Neural progenitor cell (in vitro differentiated cells): ENCODE measurements at regions not wholly inside any gene's neighbourhood (a gene's known extent, or its start where the extent isn't known, plus 50 kb on each side); places are given as distances from the start of the nearest gene placed in this dataset.

Experiments used
- DNase-seq: peaks from one replicate; pipeline ENCODE4 v3.0.0-alpha.2; 2016; ENCODE audit warnings: low spot score
- H2AFZ ChIP-seq: fragments of 200-600 bp; sonication (generic); replicated peaks from 2 replicates; pipeline ENCODE4 v1.6.1; 2016; ENCODE audit warnings: antibody characterized with exemption
- H3F3A ChIP-seq: fragments of 200-600 bp; sonication (generic); 2 replicates; pipeline ENCODE4 v1.6.1; 2016; ENCODE audit warnings: antibody characterized with exemption, low read depth
- H3K27ac ChIP-seq: fragments of 200-600 bp; sonication (generic); 2 replicates; pipeline ENCODE4 v1.5.1; 2016; ENCODE audit warnings: mild to moderate bottlenecking
- H3K27me3 ChIP-seq: fragments of 200-600 bp; sonication (generic); 2 replicates; pipeline ENCODE4 v1.6.1; 2016; ENCODE audit warnings: mild to moderate bottlenecking, moderate library complexity
- H3K36me3 ChIP-seq: fragments of 200-600 bp; sonication (generic); 2 replicates; pipeline ENCODE4 v1.5.1; 2016
- H3K4me1 ChIP-seq: fragments of 200-600 bp; sonication (generic); 2 replicates; pipeline ENCODE4 v1.6.1; 2016; ENCODE audit warnings: mixed run types
- H3K4me2 ChIP-seq: fragments of 200-600 bp; sonication (generic); 2 replicates; pipeline ENCODE4 v1.6.1; 2016
- H3K4me3 ChIP-seq: fragments of 200-600 bp; sonication (generic); 2 replicates; pipeline ENCODE4 v1.5.1; 2016
- H3K79me2 ChIP-seq: fragments of 200-600 bp; sonication (generic); 2 replicates; pipeline ENCODE4 v1.6.1; 2016; ENCODE audit warnings: low read depth
- H3K9ac ChIP-seq: fragments of 200-600 bp; sonication (generic); 2 replicates; pipeline ENCODE4 v1.6.1; 2016
- H3K9me3 ChIP-seq: fragments of 200-600 bp; sonication (generic); 2 replicates; pipeline ENCODE4 v1.5.1; 2016; ENCODE audit warnings: low read depth
- H4K20me1 ChIP-seq: fragments of 200-600 bp; sonication (generic); 2 replicates; pipeline ENCODE4 v1.6.1; 2016; ENCODE audit warnings: low read depth
- H3K27ac Mint-ChIP-seq: 3 replicates; pipeline ENCODE4 v1.8.0; 2021; ENCODE audit warnings: mixed read lengths
- H3K27me3 Mint-ChIP-seq: 2 replicates; pipeline ENCODE4 v1.8.0; 2022; ENCODE audit warnings: low read depth, mild to moderate bottlenecking, inconsistent platforms, moderate library complexity, mixed read lengths; ENCODE audit not compliant: insufficient read depth
- H3K36me3 Mint-ChIP-seq: 3 replicates; pipeline ENCODE4 v1.8.0; 2021; ENCODE audit warnings: mixed read lengths
- H3K4me1 Mint-ChIP-seq: 3 replicates; pipeline ENCODE4 v1.8.0; 2021; ENCODE audit warnings: mixed read lengths
- H3K4me3 Mint-ChIP-seq: 3 replicates; pipeline ENCODE4 v1.8.0; 2021; ENCODE audit warnings: mild to moderate bottlenecking, moderate library complexity, mixed read lengths
- H3K9me3 Mint-ChIP-seq: 3 replicates; pipeline ENCODE4 v1.8.0; 2020; ENCODE audit warnings: mixed read lengths
- EZH2 ChIP-seq: fragments of 200-600 bp; sonication (generic); IDR thresholded peaks from 2 replicates; pipeline ENCODE4 v1.6.1; 2017; ENCODE audit warnings: antibody characterized with exemption, mild to moderate bottlenecking, moderate library complexity
- EZH2phosphoT487 ChIP-seq: fragments of 200-600 bp; sonication (generic); IDR thresholded peaks from 2 replicates; pipeline ENCODE4 v1.6.1; 2017; ENCODE audit warnings: antibody characterized with exemption
- TF ChIP-seq, protein P1 (sequence below): fragments of 200-600 bp; sonication (generic); IDR thresholded peaks from 2 replicates; pipeline ENCODE4 v1.5.1; 2017; ENCODE audit warnings: antibody characterized with exemption, mild to moderate bottlenecking

DNA sequence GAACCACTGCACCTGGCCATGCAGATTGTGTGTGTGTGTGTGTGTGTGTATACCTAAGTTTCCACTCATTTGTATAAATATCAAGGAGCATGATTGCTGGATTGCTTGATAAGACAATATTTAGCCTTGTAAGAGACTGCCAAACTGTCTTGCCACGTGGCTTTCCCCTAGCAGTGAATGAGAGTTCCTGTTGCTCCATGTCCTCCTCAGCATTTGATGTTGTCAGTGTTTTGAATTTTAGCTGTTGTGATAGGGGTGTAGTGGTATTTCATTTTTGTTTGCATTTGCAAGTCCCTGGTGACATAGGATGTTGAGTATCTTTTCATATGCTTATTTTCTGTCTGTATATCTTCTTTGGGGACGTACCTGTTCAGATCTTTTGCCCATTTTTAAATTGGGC, 99.0 kb upstream of the ZNF536 start:
- peaks cover 26% of the 10 kb centered on the region for H3K4me1 Mint-ChIP-seq
- H3K9me3 Mint-ChIP-seq = peaks cover 15% of the 10 kb centered on the region
- peaks cover 7% of the 10 kb centered on the region for H3K36me3 Mint-ChIP-seq
- H3K79me2 ChIP-seq = no peaks in the 10 kb centered on the region
- no peaks in the 10 kb centered on the region for H3K36me3 ChIP-seq
- no peak overlapping the region for H3K27ac Mint-ChIP-seq
- no peaks in the 10 kb centered on the region for H3K27me3 Mint-ChIP-seq
- no peak overlapping the region for H3K4me3 Mint-ChIP-seq
- peaks cover 19% of the 10 kb centered on the region for H3K4me1 ChIP-seq
- H4K20me1 ChIP-seq = no peaks in the 10 kb centered on the region
- no peak overlapping the region for H3K9ac ChIP-seq
- H3K27me3 ChIP-seq = no peaks in the 10 kb centered on the region
- H3K4me3 ChIP-seq = no peak overlapping the region
- TF ChIP-seq EZH2phosphoT487 = no peak
- TF ChIP-seq EZH2 = no peak
- TF ChIP-seq, protein P1, sequence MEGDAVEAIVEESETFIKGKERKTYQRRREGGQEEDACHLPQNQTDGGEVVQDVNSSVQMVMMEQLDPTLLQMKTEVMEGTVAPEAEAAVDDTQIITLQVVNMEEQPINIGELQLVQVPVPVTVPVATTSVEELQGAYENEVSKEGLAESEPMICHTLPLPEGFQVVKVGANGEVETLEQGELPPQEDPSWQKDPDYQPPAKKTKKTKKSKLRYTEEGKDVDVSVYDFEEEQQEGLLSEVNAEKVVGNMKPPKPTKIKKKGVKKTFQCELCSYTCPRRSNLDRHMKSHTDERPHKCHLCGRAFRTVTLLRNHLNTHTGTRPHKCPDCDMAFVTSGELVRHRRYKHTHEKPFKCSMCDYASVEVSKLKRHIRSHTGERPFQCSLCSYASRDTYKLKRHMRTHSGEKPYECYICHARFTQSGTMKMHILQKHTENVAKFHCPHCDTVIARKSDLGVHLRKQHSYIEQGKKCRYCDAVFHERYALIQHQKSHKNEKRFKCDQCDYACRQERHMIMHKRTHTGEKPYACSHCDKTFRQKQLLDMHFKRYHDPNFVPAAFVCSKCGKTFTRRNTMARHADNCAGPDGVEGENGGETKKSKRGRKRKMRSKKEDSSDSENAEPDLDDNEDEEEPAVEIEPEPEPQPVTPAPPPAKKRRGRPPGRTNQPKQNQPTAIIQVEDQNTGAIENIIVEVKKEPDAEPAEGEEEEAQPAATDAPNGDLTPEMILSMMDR = no peak
- no peak overlapping the region for H2AFZ ChIP-seq
- H3K4me2 ChIP-seq = no peak overlapping the region
- DNase-seq = no peak
- H3F3A ChIP-seq = no peaks in the 10 kb centered on the region
- no peak overlapping the region for H3K27ac ChIP-seq
- peaks cover 5% of the 10 kb centered on the region for H3K9me3 ChIP-seq

- peaks cover 5% of the 10 kb centered on the region for H3K27me3 Mint-ChIP-seq
- H3K4me2 ChIP-seq = no peak overlapping the region
- H3K27ac ChIP-seq = no peak overlapping the region
These were observed 97.2 kb upstream of the ZNF536 start for GRCh38 chr19:30274987-30275386.

GRCh38 chr19:30276011-30276882, 95.9 kb upstream of the ZNF536 start:
- DNase-seq = no peak
- H3K27me3 Mint-ChIP-seq = peaks cover 7% of the 10 kb centered on the region
- H2AFZ ChIP-seq = no peak overlapping the region
- H3K27me3 ChIP-seq = no peaks in the 10 kb centered on the region
- peak overlapping the region; percentile 9 for H3K27ac Mint-ChIP-seq
- no peaks in the 10 kb centered on the region for H4K20me1 ChIP-seq
- H3K4me3 Mint-ChIP-seq = no peak overlapping the region
- peaks cover 5% of the 10 kb centered on the region for H3K9me3 ChIP-seq
- peaks cover 7% of the 10 kb centered on the region for H3K36me3 Mint-ChIP-seq
- H3K9ac ChIP-seq = no peak overlapping the region
- peaks cover 30% of the 10 kb centered on the region for H3K4me1 Mint-ChIP-seq
- H3K27ac ChIP-seq = peak overlapping the region; percentile 17
- peaks cover 15% of the 10 kb centered on the region for H3K9me3 Mint-ChIP-seq
- no peaks in the 10 kb centered on the region for H3K79me2 ChIP-seq
- TF ChIP-seq, protein P1 = no peak
- no peak for TF ChIP-seq EZH2phosphoT487
- TF ChIP-seq EZH2 = no peak
- H3K4me3 ChIP-seq = no peak overlapping the region
- peak overlapping the region; percentile 37 for H3K4me2 ChIP-seq
- no peaks in the 10 kb centered on the region for H3F3A ChIP-seq
- peaks cover 19% of the 10 kb centered on the region for H3K4me1 ChIP-seq
- H3K36me3 ChIP-seq = no peaks in the 10 kb centered on the region

More at GRCh38 chr19:30274987-30275386, 97.2 kb upstream of the ZNF536 start:
- H3K9me3 Mint-ChIP-seq = peaks cover 15% of the 10 kb centered on the region
- peaks cover 7% of the 10 kb centered on the region for H3K36me3 Mint-ChIP-seq
- TF ChIP-seq EZH2phosphoT487 (no peak), EZH2 (no peak)
- TF ChIP-seq, protein P1 = no peak
- H3K4me3 Mint-ChIP-seq = no peak overlapping the region
- H3K79me2 ChIP-seq = no peaks in the 10 kb centered on the region
- no peak overlapping the region for H3K4me3 ChIP-seq
- no peak overlapping the region for H2AFZ ChIP-seq
- H3K36me3 ChIP-seq = no peaks in the 10 kb centered on the region
- no peak for DNase-seq
- H3K9me3 ChIP-seq = peaks cover 5% of the 10 kb centered on the region
- H3K4me1 ChIP-seq = peaks cover 19% of the 10 kb centered on the region
- no peaks in the 10 kb centered on the region for H3F3A ChIP-seq
- no peaks in the 10 kb centered on the region for H3K27me3 ChIP-seq
- H3K9ac ChIP-seq = no peak overlapping the region
- H3K4me1 Mint-ChIP-seq = peaks cover 30% of the 10 kb centered on the region
- H3K27ac Mint-ChIP-seq = no peak overlapping the region
- H4K20me1 ChIP-seq = no peaks in the 10 kb centered on the region
